ENCODE measurements at regions not wholly inside any gene's neighbourhood (a gene's known extent, or its start where the extent isn't known, plus 50 kb on each side); places are given as distances from the start of the nearest gene placed in this dataset.

- TF ChIP-seq NFYB (IDR thresholded peaks at IDR 0.05; ENCODE audit: insufficient read depth, low read depth, low read length) (no peak), POLR2AphosphoS5 (IDR thresholded peaks at IDR 0.05; ENCODE audit: low read length) (no peak), MYC (IDR thresholded peaks at IDR 0.05; ENCODE audit: insufficient read depth, insufficient read length, insufficient replicate concordance, low read length, severe bottlenecking) (no peak), EZH2 (IDR thresholded peaks at IDR 0.05; ENCODE audit: borderline replicate concordance, control insufficient read depth, low read depth, low read length) (no peak), CTCF (IDR thresholded peaks at IDR 0.05 in 2 of 3, conservative IDR thresholded peaks at IDR 0.05 in 1 of 3; ENCODE audit: control insufficient read depth in 2 of 3, extremely low read depth in 1 of 3, insufficient read depth in 1 of 3, low read depth in 3 of 3, low read length in 3 of 3) (no peak), ZNF274 (IDR thresholded peaks at IDR 0.05; ENCODE audit: insufficient read depth, insufficient read length) (no peak), MTA2 (IDR thresholded peaks at IDR 0.05; ENCODE audit: low read depth) (no peak), E4F1 (IDR thresholded peaks at IDR 0.05; ENCODE audit: borderline replicate concordance, partially characterized antibody) (no peak), GABPA (IDR thresholded peaks at IDR 0.05; ENCODE audit: low read depth) (no peak), KDM1A (IDR thresholded peaks at IDR 0.05; ENCODE audit: borderline replicate concordance) (no peak), POLR2A (IDR thresholded peaks at IDR 0.05; ENCODE audit: low read depth, low read length) (no peak), TCF7 (IDR thresholded peaks at IDR 0.05; ENCODE audit: borderline replicate concordance) (no peak)
- TF ChIP-seq, protein P1, sequence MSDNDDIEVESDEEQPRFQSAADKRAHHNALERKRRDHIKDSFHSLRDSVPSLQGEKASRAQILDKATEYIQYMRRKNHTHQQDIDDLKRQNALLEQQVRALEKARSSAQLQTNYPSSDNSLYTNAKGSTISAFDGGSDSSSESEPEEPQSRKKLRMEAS (IDR thresholded peaks at IDR 0.05; ENCODE audit: low read depth, low read length), result no peak
These were observed 351.1 kb downstream of the GATA3 start for GRCh38 chr10:8405596-8405995.
